Adrenal gland (tissue), 5 donors: ENCODE measurements at regions not wholly inside any gene's neighbourhood (a gene's known extent, or its start where the extent isn't known, plus 50 kb on each side); places are given as distances from the start of the nearest gene placed in this dataset.

ENCODE experiments used
- POLR2A ChIP-seq, 2 donors: fragments of 450-650 bp; IDR thresholded peaks; one replicate each; pipeline ENCODE4 v1.6.1; 2017; ENCODE audit warnings: antibody characterized with exemption in 2 of 2, mild to moderate bottlenecking in 2 of 2, moderate library complexity in 1 of 2
- TF ChIP-seq, protein P1 (sequence below), 6 experiments: fragments of 450-650 bp in 4 of 6; fragments of 200-600 bp in 2 of 6; sonication (generic) in 1 of 6; IDR thresholded peaks; 1 replicate in 5 of 6; 2 replicates in 1 of 6; pipeline versions ENCODE4 v1.5.1 to v1.8.0; 2016 to 2021; ENCODE audit warnings: antibody characterized with exemption in 6 of 6, mild to moderate bottlenecking in 2 of 6, moderate library complexity in 1 of 6
- donor health status: DM: no; HTN: no; CAD: no.

DNA sequence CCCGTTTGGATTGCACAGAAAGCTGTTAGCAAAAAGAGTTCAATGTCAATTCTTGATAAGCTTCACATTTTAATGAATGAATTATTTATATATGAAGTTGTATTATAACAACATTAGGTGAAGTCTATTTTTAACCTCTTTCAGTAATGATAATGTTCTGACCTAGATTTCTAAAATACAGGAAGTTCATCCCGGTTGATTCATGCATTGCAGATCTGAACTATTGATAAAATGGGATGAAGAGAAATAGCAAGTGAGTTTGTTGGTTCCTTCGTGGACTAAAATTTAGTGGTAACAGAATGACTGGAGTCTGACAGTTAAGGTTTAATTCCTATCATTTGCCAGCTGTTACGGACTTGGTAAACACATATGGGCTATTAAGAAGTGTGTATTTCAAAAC is 180.5 kb downstream of the PCSK1 start:
- TF ChIP-seq, protein P1, sequence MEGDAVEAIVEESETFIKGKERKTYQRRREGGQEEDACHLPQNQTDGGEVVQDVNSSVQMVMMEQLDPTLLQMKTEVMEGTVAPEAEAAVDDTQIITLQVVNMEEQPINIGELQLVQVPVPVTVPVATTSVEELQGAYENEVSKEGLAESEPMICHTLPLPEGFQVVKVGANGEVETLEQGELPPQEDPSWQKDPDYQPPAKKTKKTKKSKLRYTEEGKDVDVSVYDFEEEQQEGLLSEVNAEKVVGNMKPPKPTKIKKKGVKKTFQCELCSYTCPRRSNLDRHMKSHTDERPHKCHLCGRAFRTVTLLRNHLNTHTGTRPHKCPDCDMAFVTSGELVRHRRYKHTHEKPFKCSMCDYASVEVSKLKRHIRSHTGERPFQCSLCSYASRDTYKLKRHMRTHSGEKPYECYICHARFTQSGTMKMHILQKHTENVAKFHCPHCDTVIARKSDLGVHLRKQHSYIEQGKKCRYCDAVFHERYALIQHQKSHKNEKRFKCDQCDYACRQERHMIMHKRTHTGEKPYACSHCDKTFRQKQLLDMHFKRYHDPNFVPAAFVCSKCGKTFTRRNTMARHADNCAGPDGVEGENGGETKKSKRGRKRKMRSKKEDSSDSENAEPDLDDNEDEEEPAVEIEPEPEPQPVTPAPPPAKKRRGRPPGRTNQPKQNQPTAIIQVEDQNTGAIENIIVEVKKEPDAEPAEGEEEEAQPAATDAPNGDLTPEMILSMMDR (IDR thresholded peaks at IDR 0.05), result no peak
- TF ChIP-seq POLR2A (IDR thresholded peaks at IDR 0.05), result no peak
